ENCODE measurements at regions not wholly inside any gene's neighbourhood (a gene's known extent, or its start where the extent isn't known, plus 50 kb on each side); places are given as distances from the start of the nearest gene placed in this dataset.

GRCh38 chr2:120486441-120486840 lies 140.5 kb downstream of the INHBB start:
- peaks cover 5% of the 10 kb centered on the region for H3K27me3 Mint-ChIP-seq (ENCODE audit: insufficient read depth)
- no peak for DNase-seq (ENCODE audit: low spot score)
- no peak overlapping the region for H3K4me3 Mint-ChIP-seq

GRCh38 chr2:120486946-120487345 lies 141.0 kb downstream of the INHBB start:
- peaks cover 5% of the 10 kb centered on the region for H3K27me3 Mint-ChIP-seq (ENCODE audit: insufficient read depth)
- intact Hi-C loops (cut with micrococcal nuclease), result no loop called here
- no peaks in the 10 kb centered on the region for H3K9me3 Mint-ChIP-seq
- no peak for DNase-seq (ENCODE audit: low spot score)
- H3K4me1 Mint-ChIP-seq (ENCODE audit: low read depth), result no peaks in the 10 kb centered on the region
- H3K36me3 Mint-ChIP-seq (ENCODE audit: low read depth), result no peaks in the 10 kb centered on the region
- no peak overlapping the region for H3K27ac Mint-ChIP-seq
- no peak overlapping the region for H3K4me3 Mint-ChIP-seq

More at GRCh38 chr2:120486441-120486840, 140.5 kb downstream of the INHBB start:
- Mint-ChIP-seq H3K4me1 (ENCODE audit: low read depth) (no peaks in the 10 kb centered on the region), H3K27ac (no peak overlapping the region), H3K36me3 (ENCODE audit: low read depth) (no peaks in the 10 kb centered on the region), H3K9me3 (no peaks in the 10 kb centered on the region)
- intact Hi-C loops (cut with micrococcal nuclease), result no loop called here

- intact Hi-C loops (cut with micrococcal nuclease), result no loop called here
- H3K4me3 Mint-ChIP-seq, result no peak overlapping the region
Measured at GRCh38 chr2:120488531-120488930, 142.6 kb downstream of the INHBB start.

GRCh38 chr2:120489023-120489422 lies 143.1 kb downstream of the INHBB start:
- peaks cover 8% of the 10 kb centered on the region for H3K27me3 Mint-ChIP-seq (ENCODE audit: insufficient read depth)
- no peak for DNase-seq (ENCODE audit: low spot score)
- H3K36me3 Mint-ChIP-seq (ENCODE audit: low read depth), result no peaks in the 10 kb centered on the region
- H3K4me1 Mint-ChIP-seq (ENCODE audit: low read depth), result no peaks in the 10 kb centered on the region
- no peak overlapping the region for H3K4me3 Mint-ChIP-seq
- intact Hi-C loops (cut with micrococcal nuclease), result no loop called here
- no peaks in the 10 kb centered on the region for H3K9me3 Mint-ChIP-seq
- H3K27ac Mint-ChIP-seq, result no peak overlapping the region

More at GRCh38 chr2:120488531-120488930, 142.6 kb downstream of the INHBB start:
- H3K9me3 Mint-ChIP-seq, result no peaks in the 10 kb centered on the region
- peaks cover 8% of the 10 kb centered on the region for H3K27me3 Mint-ChIP-seq (ENCODE audit: insufficient read depth)
- H3K4me1 Mint-ChIP-seq (ENCODE audit: low read depth), result no peaks in the 10 kb centered on the region
- no peak for DNase-seq (ENCODE audit: low spot score)
- no peak overlapping the region for H3K27ac Mint-ChIP-seq
- no peaks in the 10 kb centered on the region for H3K36me3 Mint-ChIP-seq (ENCODE audit: low read depth)

- intact Hi-C loops (cut with micrococcal nuclease), result no loop called here
- Mint-ChIP-seq H3K36me3 (ENCODE audit: low read depth) (no peaks in the 10 kb centered on the region), H3K4me1 (ENCODE audit: low read depth) (no peaks in the 10 kb centered on the region), H3K9me3 (no peaks in the 10 kb centered on the region), H3K27me3 (ENCODE audit: insufficient read depth) (peaks cover 8% of the 10 kb centered on the region), H3K4me3 (no peak overlapping the region), H3K27ac (no peak overlapping the region)
- no peak for DNase-seq (ENCODE audit: low spot score)
Measured at GRCh38 chr2:120490091-120490798, 144.3 kb downstream of the INHBB start.

- Mint-ChIP-seq H3K27me3 (ENCODE audit: insufficient read depth) (peaks cover 10% of the 10 kb centered on the region), H3K4me1 (ENCODE audit: low read depth) (no peaks in the 10 kb centered on the region), H3K4me3 (no peak overlapping the region), H3K36me3 (ENCODE audit: low read depth) (no peaks in the 10 kb centered on the region), H3K27ac (no peak overlapping the region), H3K9me3 (no peaks in the 10 kb centered on the region)
- DNase-seq (ENCODE audit: low spot score), result no peak
- intact Hi-C loops (cut with micrococcal nuclease), result no loop called here
Measured at GRCh38 chr2:120491111-120491625, 145.2 kb downstream of the INHBB start.

GRCh38 chr2:120493231-120493630 lies 147.3 kb downstream of the INHBB start:
- H3K36me3 Mint-ChIP-seq (ENCODE audit: low read depth), result no peaks in the 10 kb centered on the region
- intact Hi-C loops (cut with micrococcal nuclease), result no loop called here
- H3K4me1 Mint-ChIP-seq (ENCODE audit: low read depth), result no peaks in the 10 kb centered on the region
- DNase-seq (ENCODE audit: low spot score), result no peak
- H3K27ac Mint-ChIP-seq, result no peak overlapping the region
- H3K9me3 Mint-ChIP-seq, result no peaks in the 10 kb centered on the region
- no peak overlapping the region for H3K4me3 Mint-ChIP-seq
- peaks cover 10% of the 10 kb centered on the region for H3K27me3 Mint-ChIP-seq (ENCODE audit: insufficient read depth)

- H3K4me1 Mint-ChIP-seq (ENCODE audit: low read depth), result no peaks in the 10 kb centered on the region
- H3K27me3 Mint-ChIP-seq (ENCODE audit: insufficient read depth), result peaks cover 10% of the 10 kb centered on the region
- no peak overlapping the region for H3K4me3 Mint-ChIP-seq
- intact Hi-C loops (cut with micrococcal nuclease), result no loop called here
- H3K36me3 Mint-ChIP-seq (ENCODE audit: low read depth), result no peaks in the 10 kb centered on the region
- no peak overlapping the region for H3K27ac Mint-ChIP-seq
- DNase-seq (ENCODE audit: low spot score), result no peak
- no peaks in the 10 kb centered on the region for H3K9me3 Mint-ChIP-seq
Measured at GRCh38 chr2:120494446-120494845, 148.5 kb downstream of the INHBB start.

GRCh38 chr2:120495586-120495985 lies 149.7 kb downstream of the INHBB start:
- no peaks in the 10 kb centered on the region for H3K9me3 Mint-ChIP-seq
- H3K4me1 Mint-ChIP-seq (ENCODE audit: low read depth), result no peaks in the 10 kb centered on the region
- no peak for DNase-seq (ENCODE audit: low spot score)
- no peak overlapping the region for H3K4me3 Mint-ChIP-seq
- H3K36me3 Mint-ChIP-seq (ENCODE audit: low read depth), result no peaks in the 10 kb centered on the region
- H3K27me3 Mint-ChIP-seq (ENCODE audit: insufficient read depth), result peaks cover 7% of the 10 kb centered on the region
- intact Hi-C loops (cut with micrococcal nuclease), result no loop called here
- no peak overlapping the region for H3K27ac Mint-ChIP-seq

- no peak overlapping the region for H3K27ac Mint-ChIP-seq
- H3K9me3 Mint-ChIP-seq, result no peaks in the 10 kb centered on the region
- intact Hi-C loops (cut with micrococcal nuclease), result no loop called here
- H3K27me3 Mint-ChIP-seq (ENCODE audit: insufficient read depth), result peaks cover 5% of the 10 kb centered on the region
- no peak for DNase-seq (ENCODE audit: low spot score)
- no peak overlapping the region for H3K4me3 Mint-ChIP-seq
- H3K36me3 Mint-ChIP-seq (ENCODE audit: low read depth), result no peaks in the 10 kb centered on the region
- no peaks in the 10 kb centered on the region for H3K4me1 Mint-ChIP-seq (ENCODE audit: low read depth)
Measured at GRCh38 chr2:120496235-120496634, 150.3 kb downstream of the INHBB start.

GRCh38 chr2:120496759-120497158 lies 150.8 kb downstream of the INHBB start:
- Mint-ChIP-seq H3K4me3 (no peak overlapping the region), H3K4me1 (ENCODE audit: low read depth) (no peaks in the 10 kb centered on the region), H3K27me3 (ENCODE audit: insufficient read depth) (peaks cover 5% of the 10 kb centered on the region), H3K36me3 (ENCODE audit: low read depth) (no peaks in the 10 kb centered on the region), H3K9me3 (no peaks in the 10 kb centered on the region), H3K27ac (no peak overlapping the region)
- intact Hi-C loops (cut with micrococcal nuclease), result no loop called here
- DNase-seq (ENCODE audit: low spot score), result no peak

- Mint-ChIP-seq H3K27me3 (ENCODE audit: insufficient read depth) (peaks cover 4% of the 10 kb centered on the region), H3K9me3 (no peaks in the 10 kb centered on the region), H3K4me3 (no peak overlapping the region), H3K36me3 (ENCODE audit: low read depth) (no peaks in the 10 kb centered on the region), H3K4me1 (ENCODE audit: low read depth) (no peaks in the 10 kb centered on the region), H3K27ac (no peak overlapping the region)
- no peak for DNase-seq (ENCODE audit: low spot score)
- intact Hi-C loops (cut with micrococcal nuclease), result no loop called here
Measured at GRCh38 chr2:120497261-120497977, 151.5 kb downstream of the INHBB start.

- Mint-ChIP-seq H3K27ac (no peak overlapping the region), H3K27me3 (ENCODE audit: insufficient read depth) (peaks cover 2% of the 10 kb centered on the region), H3K36me3 (ENCODE audit: low read depth) (no peaks in the 10 kb centered on the region), H3K9me3 (no peaks in the 10 kb centered on the region), H3K4me3 (no peak overlapping the region), H3K4me1 (ENCODE audit: low read depth) (no peaks in the 10 kb centered on the region)
- intact Hi-C loops (cut with micrococcal nuclease), result no loop called here
- no peak for DNase-seq (ENCODE audit: low spot score)
Measured at GRCh38 chr2:120498121-120498520, 152.2 kb downstream of the INHBB start.
